A673 (cell line): ENCODE measurements at regions not wholly inside any gene's neighbourhood (a gene's known extent, or its start where the extent isn't known, plus 50 kb on each side); places are given as distances from the start of the nearest gene placed in this dataset.
A peak's percentile ranks its signal among the peaks of the same experiment; 100 is the strongest.

Experiments used
- BruUV-seq: library from RNA; stranded (reverse); fragments of 400-500 nt; replicated peaks from 2 replicates; lab custom pipeline; 2021; lab: Mats Ljungman, UMichigan
- CTCF ChIA-PET: fragments of 300-600 bp; sonication (Branson Sonifier 250); formaldehyde crosslinking; loops from one replicate; lab custom pipeline; 2022; ENCODE audit warnings: antibody characterized with exemption; lab: Charles Lee
- POLR2A ChIA-PET: fragments of 300-600 bp; sonication (Branson Sonifier 250); formaldehyde crosslinking; loops from one replicate; lab custom pipeline; 2022; ENCODE audit warnings: antibody characterized with exemption; ENCODE audit not compliant: low non-redundant PET; lab: Charles Lee
- DNase-seq: peaks from one replicate; pipeline ENCODE4 v3.0.0-alpha.2; 2015; ENCODE audit warnings: low spot score
- H3K27ac ChIP-seq: fragments of 200-600 bp; sonication (generic); 2 replicates; pipeline ENCODE4 v1.5.1; 2016; ENCODE audit warnings: mixed run types, low read depth, mild to moderate bottlenecking, mixed read lengths, antibody characterized with exemption, low read length; ENCODE audit not compliant: poor library complexity, severe bottlenecking
- H3K27me3 ChIP-seq: fragments of 200-600 bp; sonication (generic); replicated peaks from 2 replicates; pipeline ENCODE4 v1.6.1; 2017; ENCODE audit warnings: mixed run types, low read depth, mild to moderate bottlenecking, mixed read lengths, antibody characterized with exemption, low read length; ENCODE audit not compliant: insufficient read depth, poor library complexity
- H3K36me3 ChIP-seq: fragments of 200-600 bp; sonication (generic); 2 replicates; pipeline ENCODE4 v1.6.1; 2016; ENCODE audit warnings: mixed run types, mild to moderate bottlenecking, mixed read lengths, antibody characterized with exemption, low read length; ENCODE audit not compliant: insufficient read depth, poor library complexity, severe bottlenecking
- H3K4me1 ChIP-seq: fragments of 200-600 bp; sonication (generic); 2 replicates; pipeline ENCODE4 v1.6.1; 2017; ENCODE audit warnings: mixed run types, mild to moderate bottlenecking, mixed read lengths, antibody characterized with exemption, low read length; ENCODE audit not compliant: insufficient read depth, poor library complexity, severe bottlenecking
- H3K4me3 ChIP-seq: fragments of 200-600 bp; sonication (generic); 2 replicates; pipeline ENCODE4 v1.5.1; 2016; ENCODE audit warnings: low read depth, mixed run types, mild to moderate bottlenecking, mixed read lengths, low read length; ENCODE audit not compliant: poor library complexity, severe bottlenecking
- H3K9me3 ChIP-seq: fragments of 200-600 bp; sonication (generic); 2 replicates; pipeline ENCODE4 v1.6.1; 2016; ENCODE audit warnings: mixed run types, low read depth, mild to moderate bottlenecking, mixed read lengths, antibody characterized with exemption, low read length; ENCODE audit not compliant: poor library complexity, severe bottlenecking
- EZH2 ChIP-seq: fragments of 200-600 bp; sonication (generic); IDR thresholded peaks from 2 replicates; pipeline ENCODE4 v1.6.1; 2017; ENCODE audit warnings: borderline replicate concordance, low read depth, mild to moderate bottlenecking, mixed read lengths, antibody characterized with exemption, low read length; ENCODE audit not compliant: poor library complexity, severe bottlenecking
- intact Hi-C: fragments of 100-400 bp; cut with micrococcal nuclease; formaldehyde crosslinking; loops from one replicate; pipeline ENCODE4 v1.10.0; 2022; ENCODE audit not compliant: unreplicated experiment
- TF ChIP-seq, protein P1 (sequence below): fragments of 300-800, 200-600 bp; sonication (generic); conservative IDR thresholded peaks from 2 replicates; pipeline ENCODE4 v1.5.1; 2017; ENCODE audit warnings: low read depth, mild to moderate bottlenecking, antibody characterized with exemption, low read length, moderate library complexity, mixed read lengths

- Histone ChIP-seq H3K4me1 (no peaks in the 10 kb centered on the region), H3K27me3 (no peaks in the 10 kb centered on the region), H3K36me3 (no peaks in the 10 kb centered on the region), H3K4me3 (no peak overlapping the region), H3K9me3 (no peaks in the 10 kb centered on the region), H3K27ac (no peak overlapping the region)
- TF ChIP-seq, protein P1, sequence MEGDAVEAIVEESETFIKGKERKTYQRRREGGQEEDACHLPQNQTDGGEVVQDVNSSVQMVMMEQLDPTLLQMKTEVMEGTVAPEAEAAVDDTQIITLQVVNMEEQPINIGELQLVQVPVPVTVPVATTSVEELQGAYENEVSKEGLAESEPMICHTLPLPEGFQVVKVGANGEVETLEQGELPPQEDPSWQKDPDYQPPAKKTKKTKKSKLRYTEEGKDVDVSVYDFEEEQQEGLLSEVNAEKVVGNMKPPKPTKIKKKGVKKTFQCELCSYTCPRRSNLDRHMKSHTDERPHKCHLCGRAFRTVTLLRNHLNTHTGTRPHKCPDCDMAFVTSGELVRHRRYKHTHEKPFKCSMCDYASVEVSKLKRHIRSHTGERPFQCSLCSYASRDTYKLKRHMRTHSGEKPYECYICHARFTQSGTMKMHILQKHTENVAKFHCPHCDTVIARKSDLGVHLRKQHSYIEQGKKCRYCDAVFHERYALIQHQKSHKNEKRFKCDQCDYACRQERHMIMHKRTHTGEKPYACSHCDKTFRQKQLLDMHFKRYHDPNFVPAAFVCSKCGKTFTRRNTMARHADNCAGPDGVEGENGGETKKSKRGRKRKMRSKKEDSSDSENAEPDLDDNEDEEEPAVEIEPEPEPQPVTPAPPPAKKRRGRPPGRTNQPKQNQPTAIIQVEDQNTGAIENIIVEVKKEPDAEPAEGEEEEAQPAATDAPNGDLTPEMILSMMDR: no peak
- TF ChIP-seq EZH2: no peak
- no TSS peak for BruUV-seq
- ChIA-PET CTCF (no interaction called here), POLR2A (no interaction called here)
- no peak for DNase-seq
- intact Hi-C loops: no loop called here
These were observed 1106.4 kb downstream of the CDH18 start for GRCh38 chr5:18881615-18882014.

GRCh38 chr5:18882154-18882553 is 1105.8 kb downstream of the CDH18 start:
- peak; percentile 23 for DNase-seq
- BruUV-seq: no TSS peak
- no peak overlapping the region for H3K27ac ChIP-seq
- H3K9me3 ChIP-seq: no peaks in the 10 kb centered on the region
- H3K36me3 ChIP-seq: no peaks in the 10 kb centered on the region
- ChIA-PET POLR2A (no interaction called here), CTCF (no interaction called here)
- no peak overlapping the region for H3K4me3 ChIP-seq
- intact Hi-C loops: no loop called here
- H3K4me1 ChIP-seq: no peaks in the 10 kb centered on the region
- no peak for TF ChIP-seq EZH2
- TF ChIP-seq, protein P1: no peak
- no peaks in the 10 kb centered on the region for H3K27me3 ChIP-seq

GRCh38 chr5:18888821-18889220 is 1099.2 kb downstream of the CDH18 start:
- no peak overlapping the region for H3K4me3 ChIP-seq
- CTCF ChIA-PET: no interaction called here
- peaks cover 8% of the 10 kb centered on the region for H3K9me3 ChIP-seq
- TF ChIP-seq, protein P1: no peak
- TF ChIP-seq EZH2: no peak
- no TSS peak for BruUV-seq
- no peaks in the 10 kb centered on the region for H3K4me1 ChIP-seq
- DNase-seq: no peak
- no peak overlapping the region for H3K27ac ChIP-seq
- POLR2A ChIA-PET: no interaction called here
- intact Hi-C loops: no loop called here
- no peaks in the 10 kb centered on the region for H3K36me3 ChIP-seq
- H3K27me3 ChIP-seq: no peaks in the 10 kb centered on the region
